K562 (cell line): ENCODE measurements at regions not wholly inside any gene's neighbourhood (a gene's known extent, or its start where the extent isn't known, plus 50 kb on each side); places are given as distances from the start of the nearest gene placed in this dataset.

Source experiments
- CREB1 ChIP-seq, 2 experiments: sonication (generic) in 1 of 2; formaldehyde crosslinking in 1 of 2; IDR thresholded peaks; 2 replicates each; pipeline versions ENCODE4 v1.6.1 to v1.8.0; 2012 to 2022; ENCODE audit warnings: inconsistent platforms in 1 of 2, mild to moderate bottlenecking in 1 of 2, missing genetic modification reagents in 1 of 2, moderate library complexity in 1 of 2
- SMAD4 ChIP-seq: fragments of 250-450 bp; sonication (Bioruptor Pico); conservative IDR thresholded peaks from 2 replicates; pipeline ENCODE4 v1.8.0; 2021; ENCODE audit warnings: inconsistent platforms, mild to moderate bottlenecking, moderate library complexity
- TF ChIP-seq, protein P1 (sequence below), 3 experiments: IDR thresholded peaks in 2 of 3; conservative IDR thresholded peaks in 1 of 3; 2 replicates each; pipeline ENCODE4 v1.5.1; 2011 to 2012; ENCODE audit warnings: low read length in 3 of 3, mild to moderate bottlenecking in 3 of 3, control low read depth in 2 of 3, improper control_type of control experiment in 1 of 3, inconsistent platforms in 1 of 3, low read depth in 1 of 3, mixed read lengths in 1 of 3, moderate library complexity in 1 of 3; ENCODE audit not compliant: insufficient read depth in 2 of 3

DNA sequence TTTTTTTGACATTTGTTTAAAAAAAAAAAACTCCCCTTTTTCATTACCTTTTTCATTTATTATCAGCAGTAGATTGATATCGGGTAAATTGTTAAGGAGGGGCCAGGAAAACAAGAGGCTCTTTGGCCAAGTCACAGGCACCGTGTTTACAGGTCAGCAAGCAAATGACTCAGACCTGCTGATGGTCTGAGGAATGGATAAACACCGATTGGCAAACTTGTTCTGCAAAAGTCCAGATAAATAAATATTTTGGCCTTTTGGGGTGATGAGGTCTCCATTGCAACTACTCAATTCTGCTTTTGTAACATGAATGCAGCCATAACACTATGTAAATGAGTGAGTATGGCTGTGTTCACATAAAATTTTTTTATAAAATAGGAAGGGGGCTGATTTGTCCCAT lies 94.0 kb downstream of the RPS29 start:
- TF ChIP-seq SMAD4 (CRISPR knock-in tag): no peak
- TF ChIP-seq CREB1 (IDR thresholded peaks at IDR 0.05): no peak
- no peak for TF ChIP-seq CREB1 (CRISPR knock-in tag; IDR thresholded peaks at IDR 0.05)
- TF ChIP-seq, protein P1, sequence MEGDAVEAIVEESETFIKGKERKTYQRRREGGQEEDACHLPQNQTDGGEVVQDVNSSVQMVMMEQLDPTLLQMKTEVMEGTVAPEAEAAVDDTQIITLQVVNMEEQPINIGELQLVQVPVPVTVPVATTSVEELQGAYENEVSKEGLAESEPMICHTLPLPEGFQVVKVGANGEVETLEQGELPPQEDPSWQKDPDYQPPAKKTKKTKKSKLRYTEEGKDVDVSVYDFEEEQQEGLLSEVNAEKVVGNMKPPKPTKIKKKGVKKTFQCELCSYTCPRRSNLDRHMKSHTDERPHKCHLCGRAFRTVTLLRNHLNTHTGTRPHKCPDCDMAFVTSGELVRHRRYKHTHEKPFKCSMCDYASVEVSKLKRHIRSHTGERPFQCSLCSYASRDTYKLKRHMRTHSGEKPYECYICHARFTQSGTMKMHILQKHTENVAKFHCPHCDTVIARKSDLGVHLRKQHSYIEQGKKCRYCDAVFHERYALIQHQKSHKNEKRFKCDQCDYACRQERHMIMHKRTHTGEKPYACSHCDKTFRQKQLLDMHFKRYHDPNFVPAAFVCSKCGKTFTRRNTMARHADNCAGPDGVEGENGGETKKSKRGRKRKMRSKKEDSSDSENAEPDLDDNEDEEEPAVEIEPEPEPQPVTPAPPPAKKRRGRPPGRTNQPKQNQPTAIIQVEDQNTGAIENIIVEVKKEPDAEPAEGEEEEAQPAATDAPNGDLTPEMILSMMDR (IDR thresholded peaks at IDR 0.05 in 2 of 3, conservative IDR thresholded peaks at IDR 0.05 in 1 of 3; ENCODE audit: insufficient read depth in 2 of 3, low read depth in 1 of 3, low read length in 3 of 3): no peak
